Tibial nerve (tissue), 4 donors: ENCODE measurements at regions not wholly inside any gene's neighbourhood (a gene's known extent, or its start where the extent isn't known, plus 50 kb on each side); places are given as distances from the start of the nearest gene placed in this dataset.
A peak's percentile ranks its signal among the peaks of the same experiment; 100 is the strongest.
"Not testable (repeated sequence)": the region's sequence is repeated elsewhere in the genome, so short reads cannot be mapped to it uniquely, and the experiment has no call there.

Experiments used
- DNase-seq, 2 donors: peaks; one replicate each; pipeline ENCODE4 v3.0.0-alpha.2; 2019; ENCODE audit warnings: low spot score in 2 of 2
- H3K27ac ChIP-seq, 4 donors: fragments of 200-600 bp; sonication (generic) in 3 of 4; one replicate each; pipeline ENCODE4 v1.5.1; 2017 to 2019; ENCODE audit warnings: mild to moderate bottlenecking in 1 of 4
- H3K27me3 ChIP-seq, 2 donors: fragments of 200-600 bp; sonication (generic) in 1 of 2; one replicate each; pipeline versions ENCODE4 v1.5.1 to v1.6.0; 2017 to 2019
- H3K36me3 ChIP-seq, 3 donors: fragments of 200-600 bp; sonication (generic); one replicate each; pipeline ENCODE4 v1.5.1; 2018 to 2019
- H3K4me1 ChIP-seq, 4 donors: fragments of 200-600 bp; sonication (generic) in 3 of 4; one replicate each; pipeline ENCODE4 v1.5.1; 2017 to 2019
- H3K4me3 ChIP-seq, 4 donors: fragments of 200-600 bp; sonication (generic) in 3 of 4; one replicate each; pipeline ENCODE4 v1.5.1; 2017 to 2019; ENCODE audit warnings: mild to moderate bottlenecking in 1 of 4, moderate library complexity in 1 of 4
- H3K9me3 ChIP-seq, 4 donors: fragments of 200-600 bp; sonication (generic) in 3 of 4; one replicate each; pipeline ENCODE4 v1.5.1; 2017 to 2019
- EP300 ChIP-seq, 2 donors: sonication (generic); formaldehyde crosslinking; IDR thresholded peaks; one replicate each; pipeline ENCODE4 v1.6.1; 2017; ENCODE audit warnings: antibody characterized with exemption in 2 of 2, mild to moderate bottlenecking in 1 of 2
- POLR2A ChIP-seq, 2 donors: fragments of 450-650 bp; IDR thresholded peaks; one replicate each; pipeline ENCODE4 v1.6.1; 2017; ENCODE audit warnings: antibody characterized with exemption in 2 of 2, mild to moderate bottlenecking in 2 of 2, moderate library complexity in 2 of 2
- WGBS, 2 donors: methylation state at CpG; one replicate each; pipeline ENCODE4 v1.1.5; 2018; 5-methylcytosine and 5-hydroxymethylcytosine counted together
- TF ChIP-seq, protein P1 (sequence below), 5 experiments: fragments of 200-600 bp in 3 of 5; fragments of 450-650 bp in 2 of 5; sonication (generic) in 3 of 5; IDR thresholded peaks; one replicate each; pipeline ENCODE4 v1.5.1; 2016 to 2019; ENCODE audit warnings: antibody characterized with exemption in 5 of 5, mild to moderate bottlenecking in 3 of 5, moderate library complexity in 2 of 5

DNA sequence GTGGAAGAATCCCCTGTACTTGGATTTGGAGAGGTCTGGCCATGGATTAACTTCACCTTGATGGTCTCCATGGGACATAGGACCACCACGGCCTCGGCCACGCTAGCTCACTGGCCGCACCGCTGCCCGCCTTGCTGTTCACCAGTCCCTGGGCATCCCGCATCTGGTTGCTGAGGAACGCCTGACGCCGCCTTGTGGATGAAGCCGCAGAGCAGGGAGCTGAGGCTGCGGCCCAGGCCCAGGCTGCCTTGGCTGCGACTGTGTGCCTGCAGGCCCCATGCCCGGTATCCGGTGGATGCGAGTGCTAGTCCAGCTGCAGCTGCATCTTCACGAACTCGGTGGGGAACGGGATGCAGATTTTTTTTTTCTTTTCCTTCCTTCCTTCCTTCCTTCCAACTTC lies 1407.1 kb downstream of the UQCRFS1 start:
- peaks cover 0 to 30% (median 0%) of the 10 kb centered on the region in 3 donors for H3K36me3 ChIP-seq
- H3K4me3 ChIP-seq = no peak overlapping the region
- H3K4me1 ChIP-seq = peaks cover 0 to 4% (median 0%) of the 10 kb centered on the region in 4 donors
- no peaks in the 10 kb centered on the region for H3K27me3 ChIP-seq
- DNase-seq = no peak
- H3K9me3 ChIP-seq = peaks cover 0 to 11% (median 0%) of the 10 kb centered on the region in 4 donors
- H3K27ac ChIP-seq = no peak overlapping the region
- no peak for TF ChIP-seq EP300 (IDR thresholded peaks at IDR 0.05)
- TF ChIP-seq, protein P1, sequence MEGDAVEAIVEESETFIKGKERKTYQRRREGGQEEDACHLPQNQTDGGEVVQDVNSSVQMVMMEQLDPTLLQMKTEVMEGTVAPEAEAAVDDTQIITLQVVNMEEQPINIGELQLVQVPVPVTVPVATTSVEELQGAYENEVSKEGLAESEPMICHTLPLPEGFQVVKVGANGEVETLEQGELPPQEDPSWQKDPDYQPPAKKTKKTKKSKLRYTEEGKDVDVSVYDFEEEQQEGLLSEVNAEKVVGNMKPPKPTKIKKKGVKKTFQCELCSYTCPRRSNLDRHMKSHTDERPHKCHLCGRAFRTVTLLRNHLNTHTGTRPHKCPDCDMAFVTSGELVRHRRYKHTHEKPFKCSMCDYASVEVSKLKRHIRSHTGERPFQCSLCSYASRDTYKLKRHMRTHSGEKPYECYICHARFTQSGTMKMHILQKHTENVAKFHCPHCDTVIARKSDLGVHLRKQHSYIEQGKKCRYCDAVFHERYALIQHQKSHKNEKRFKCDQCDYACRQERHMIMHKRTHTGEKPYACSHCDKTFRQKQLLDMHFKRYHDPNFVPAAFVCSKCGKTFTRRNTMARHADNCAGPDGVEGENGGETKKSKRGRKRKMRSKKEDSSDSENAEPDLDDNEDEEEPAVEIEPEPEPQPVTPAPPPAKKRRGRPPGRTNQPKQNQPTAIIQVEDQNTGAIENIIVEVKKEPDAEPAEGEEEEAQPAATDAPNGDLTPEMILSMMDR (IDR thresholded peaks at IDR 0.05) = no peak
- TF ChIP-seq POLR2A (IDR thresholded peaks at IDR 0.05) = no peak
- 95 to 98% methylated on average over 19 of the region's 19 CpGs for WGBS, 2 donors

DNA sequence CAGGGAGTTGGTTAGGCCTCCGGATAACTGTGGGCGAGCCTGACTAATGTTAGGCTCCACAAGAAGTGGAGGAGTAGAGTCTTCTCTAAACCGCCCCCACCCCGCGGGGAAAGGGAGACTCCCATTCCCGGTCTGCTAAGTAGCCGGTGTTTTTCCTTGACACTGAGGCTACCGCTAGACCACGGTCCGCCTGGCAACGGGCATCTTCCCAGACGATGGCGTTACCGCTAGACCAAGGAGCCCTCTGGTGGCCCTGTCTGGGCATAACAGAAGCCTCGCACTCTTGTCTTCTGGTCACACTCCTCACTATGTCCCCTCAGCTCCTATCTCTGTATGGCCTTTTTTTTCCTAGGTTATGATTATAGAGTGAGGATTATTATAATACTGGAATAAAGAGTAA lies 1410.7 kb downstream of the UQCRFS1 start:
- H3K36me3 ChIP-seq = peaks cover 0 to 39% (median 0%) of the 10 kb centered on the region in 3 donors
- not testable (repeated sequence) for DNase-seq, H3K4me3 ChIP-seq, H3K27ac ChIP-seq, H3K4me1 ChIP-seq, H3K9me3 ChIP-seq, H3K27me3 ChIP-seq
- TF ChIP-seq, protein P1 (IDR thresholded peaks at IDR 0.05) = peak in 1 of 5 experiments; percentile 17
- 67 to 72% methylated on average over 15 of the region's 15 CpGs for WGBS, 2 donors

DNA sequence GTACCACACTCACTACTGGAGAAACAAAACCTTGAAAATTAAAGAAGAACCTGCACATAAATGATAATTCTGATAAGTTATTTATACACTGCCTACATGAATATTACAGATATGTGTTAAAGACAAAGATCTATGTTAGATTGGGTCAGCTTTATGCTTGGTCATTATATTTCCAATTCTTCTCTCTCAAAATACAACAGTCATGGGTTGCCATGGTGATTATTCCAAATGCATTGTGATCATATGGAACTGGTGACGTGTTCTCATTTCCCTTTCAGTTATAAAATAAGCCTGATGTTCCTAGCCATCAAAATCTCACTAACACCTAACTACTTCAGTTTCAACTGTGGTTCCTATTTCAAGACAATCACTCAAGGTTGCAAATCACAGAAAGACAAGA lies 1416.4 kb downstream of the UQCRFS1 start:
- Histone ChIP-seq H3K36me3 (peaks cover 0 to 9% (median 0%) of the 10 kb centered on the region in 3 donors), H3K27me3 (no peaks in the 10 kb centered on the region), H3K4me3 (no peak overlapping the region), H3K4me1 (peaks cover 0 to 32% (median 13%) of the 10 kb centered on the region in 4 donors), H3K27ac (no peak overlapping the region), H3K9me3 (no peaks in the 10 kb centered on the region)
- TF ChIP-seq, protein P1 (IDR thresholded peaks at IDR 0.05) = no peak
- no peak for TF ChIP-seq POLR2A (IDR thresholded peaks at IDR 0.05)
- no peak for TF ChIP-seq EP300 (IDR thresholded peaks at IDR 0.05)
- DNase-seq = no peak
- 60 to 91% methylated on average over 1 of the region's 1 CpG for WGBS, 2 donors

DNA sequence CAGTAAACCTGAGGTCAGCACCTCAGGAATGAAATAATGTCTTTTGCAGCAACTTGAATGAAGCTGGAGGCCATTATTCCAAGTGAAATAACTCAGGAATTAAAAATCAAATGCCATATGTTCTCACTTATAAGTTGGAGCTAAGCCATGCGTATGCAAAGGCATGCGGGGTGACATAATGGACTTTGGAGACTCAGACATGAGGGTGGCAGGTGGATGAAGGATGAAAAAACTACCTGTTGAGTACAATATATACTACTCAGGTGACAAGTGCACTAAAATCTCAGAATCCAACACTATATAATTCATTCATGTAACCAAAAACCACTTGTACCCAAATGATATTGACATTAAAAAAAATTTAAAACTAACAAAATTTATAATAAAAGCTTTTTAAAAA lies 1416.9 kb downstream of the UQCRFS1 start:
- no peak for TF ChIP-seq POLR2A (IDR thresholded peaks at IDR 0.05)
- TF ChIP-seq EP300 (IDR thresholded peaks at IDR 0.05) = no peak
- TF ChIP-seq, protein P1 (IDR thresholded peaks at IDR 0.05) = no peak
- peaks cover 0 to 37% (median 14%) of the 10 kb centered on the region in 4 donors for H3K4me1 ChIP-seq
- WGBS, 2 donors = 39 to 46% methylated on average over 2 of the region's 2 CpGs

DNA sequence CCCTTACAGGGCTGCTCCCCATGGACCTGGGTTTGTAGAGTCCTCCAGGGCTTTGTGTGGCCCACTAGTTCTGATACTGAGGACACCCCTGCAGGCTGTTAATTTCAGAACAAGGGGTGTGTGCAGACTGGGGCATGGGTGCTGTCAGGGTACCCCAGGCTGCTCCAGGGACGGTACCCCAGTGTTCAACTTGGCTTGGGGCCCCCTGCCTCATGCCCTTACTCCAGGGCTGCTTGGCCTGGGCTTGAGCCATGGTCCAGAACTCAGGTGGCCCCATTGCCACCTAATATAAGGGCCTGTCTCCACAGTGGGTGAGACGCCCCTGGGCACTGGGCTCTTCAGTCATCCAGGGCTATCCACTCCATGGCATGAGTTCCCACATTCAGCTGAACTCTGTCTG lies 1417.6 kb downstream of the UQCRFS1 start:
- no peak for TF ChIP-seq POLR2A (IDR thresholded peaks at IDR 0.05)
- TF ChIP-seq, protein P1 (IDR thresholded peaks at IDR 0.05) = no peak
- TF ChIP-seq EP300 (IDR thresholded peaks at IDR 0.05) = no peak
- Histone ChIP-seq H3K27ac (no peak overlapping the region), H3K4me1 (peaks cover 0 to 39% (median 14%) of the 10 kb centered on the region in 4 donors), H3K27me3 (no peaks in the 10 kb centered on the region), H3K9me3 (no peaks in the 10 kb centered on the region), H3K4me3 (peak overlapping the region in 1 of 4 donors; percentile 79), H3K36me3 (peaks cover 0 to 9% (median 0%) of the 10 kb centered on the region in 3 donors)
- 100% methylated on average over 1 to 2 of the region's 2 CpGs for whole genome bisulfite sequencing, 2 donors
- DNase-seq = no peak

More for the DNA sequence above, 1416.9 kb downstream of the UQCRFS1 start:
- Histone ChIP-seq H3K27ac (no peak overlapping the region), H3K36me3 (peaks cover 0 to 9% (median 0%) of the 10 kb centered on the region in 3 donors), H3K27me3 (no peaks in the 10 kb centered on the region), H3K4me3 (no peak overlapping the region), H3K9me3 (no peaks in the 10 kb centered on the region)
- no peak for DNase-seq
